H9 (cell line): ENCODE measurements at regions not wholly inside any gene's neighbourhood (a gene's known extent, or its start where the extent isn't known, plus 50 kb on each side); places are given as distances from the start of the nearest gene placed in this dataset.

Source experiments
- DNase-seq: peaks from one replicate; pipeline ENCODE4 v3.0.0-alpha.2; 2017
- H2AFZ ChIP-seq: one replicate; pipeline ENCODE4 v1.6.1; 2013; ENCODE audit warnings: mild to moderate bottlenecking, low read length, control low read depth, moderate library complexity
- H2AK5ac ChIP-seq: 2 replicates; pipeline ENCODE4 v1.6.1; 2013; ENCODE audit warnings: low read length, control low read depth, mixed read lengths; ENCODE audit not compliant: insufficient read length
- H2BK120ac ChIP-seq: one replicate; pipeline ENCODE4 v1.6.1; 2013; ENCODE audit warnings: low read depth, mild to moderate bottlenecking, low read length, control low read depth, inconsistent platforms; ENCODE audit not compliant: poor library complexity, severe bottlenecking
- H2BK12ac ChIP-seq: 2 replicates; pipeline ENCODE4 v1.6.1; 2013; ENCODE audit warnings: low read length, control low read depth, mixed read lengths, low read depth; ENCODE audit not compliant: insufficient read length
- H2BK15ac ChIP-seq: 2 replicates; pipeline ENCODE4 v1.6.1; 2013; ENCODE audit warnings: low read depth, low read length, control low read depth
- H2BK20ac ChIP-seq: one replicate; pipeline ENCODE4 v1.6.1; 2013; ENCODE audit warnings: low read depth, mild to moderate bottlenecking, low read length, control low read depth, inconsistent platforms; ENCODE audit not compliant: poor library complexity, severe bottlenecking
- H2BK5ac ChIP-seq: 2 replicates; pipeline ENCODE4 v1.6.1; 2013; ENCODE audit warnings: low read length, control low read depth, mixed read lengths; ENCODE audit not compliant: insufficient read length
- H3K14ac ChIP-seq: 2 replicates; pipeline ENCODE4 v1.6.1; 2013; ENCODE audit warnings: low read length, control low read depth; ENCODE audit not compliant: insufficient read depth
- H3K18ac ChIP-seq: 2 replicates; pipeline ENCODE4 v1.6.1; 2013; ENCODE audit warnings: low read depth, mild to moderate bottlenecking, mixed read lengths, low read length, control low read depth; ENCODE audit not compliant: insufficient read length
- H3K23ac ChIP-seq: 2 replicates; pipeline ENCODE4 v1.6.1; 2013; ENCODE audit warnings: low read length, control low read depth, mixed read lengths, low read depth; ENCODE audit not compliant: insufficient read length
- H3K23me2 ChIP-seq: 2 replicates; pipeline ENCODE4 v1.6.1; 2013; ENCODE audit warnings: low read depth, mild to moderate bottlenecking, mixed read lengths, low read length, control low read depth; ENCODE audit not compliant: insufficient read length, poor library complexity, severe bottlenecking
- H3K27ac ChIP-seq: 2 replicates; pipeline ENCODE4 v1.5.1; 2013; ENCODE audit warnings: low read length, control low read depth, mixed read lengths, low read depth; ENCODE audit not compliant: insufficient read length
- H3K27me3 ChIP-seq: 2 replicates; pipeline ENCODE4 v1.6.1; 2013; ENCODE audit warnings: low read length, control low read depth, inconsistent platforms; ENCODE audit not compliant: insufficient read depth
- H3K4ac ChIP-seq: 2 replicates; pipeline ENCODE4 v1.6.1; 2013; ENCODE audit warnings: low read depth, mild to moderate bottlenecking, control low read depth, inconsistent platforms, low read length, moderate library complexity
- H3K4me1 ChIP-seq: 2 replicates; pipeline ENCODE4 v1.6.1; 2013; ENCODE audit warnings: low read length, control low read depth, inconsistent platforms; ENCODE audit not compliant: insufficient read depth
- H3K4me2 ChIP-seq: 2 replicates; pipeline ENCODE4 v1.6.1; 2013; ENCODE audit warnings: low read length, control low read depth, mixed read lengths; ENCODE audit not compliant: insufficient read length, insufficient read depth
- H3K56ac ChIP-seq: 2 replicates; pipeline ENCODE4 v1.6.1; 2013; ENCODE audit warnings: low read depth, mild to moderate bottlenecking, mixed read lengths, low read length, control low read depth; ENCODE audit not compliant: insufficient read length
- H3K79me1 ChIP-seq: 2 replicates; pipeline ENCODE4 v1.6.1; 2013; ENCODE audit warnings: low read depth, mild to moderate bottlenecking, moderate library complexity, low read length, control low read depth, inconsistent platforms; ENCODE audit not compliant: insufficient read depth, poor library complexity, severe bottlenecking
- H3K79me2 ChIP-seq: 2 replicates; pipeline ENCODE4 v1.6.1; 2013; ENCODE audit warnings: low read length, control low read depth, inconsistent platforms; ENCODE audit not compliant: insufficient read depth
- H3K9ac ChIP-seq: 2 replicates; pipeline ENCODE4 v1.6.1; 2013; ENCODE audit warnings: low read length, control low read depth, mixed read lengths; ENCODE audit not compliant: insufficient read length; ENCODE audit errors: extremely low read depth
- H3K9me3 ChIP-seq: one replicate; pipeline ENCODE4 v1.6.1; 2013; ENCODE audit warnings: low read depth, low read length, inconsistent platforms; ENCODE audit not compliant: control insufficient read depth
- H3T11ph ChIP-seq: one replicate; pipeline ENCODE4 v1.6.1; 2013; ENCODE audit warnings: mild to moderate bottlenecking, low read length, control low read depth, inconsistent platforms
- H4K20me1 ChIP-seq: one replicate; pipeline ENCODE4 v1.6.1; 2013; ENCODE audit not compliant: control insufficient read depth, insufficient read length, insufficient read depth
- H4K5ac ChIP-seq: 2 replicates; pipeline ENCODE4 v1.6.1; 2013; ENCODE audit warnings: low read depth, mild to moderate bottlenecking, mixed read lengths, low read length, control low read depth; ENCODE audit not compliant: insufficient read length
- H4K8ac ChIP-seq: replicated peaks from 2 replicates; pipeline ENCODE4 v1.6.1; 2013; ENCODE audit warnings: low read length, control low read depth, mixed read lengths, low read depth; ENCODE audit not compliant: insufficient read length
- H4K91ac ChIP-seq: 2 replicates; pipeline ENCODE4 v1.6.1; 2013; ENCODE audit warnings: low read depth, mild to moderate bottlenecking, moderate library complexity, mixed read lengths, low read length, control low read depth; ENCODE audit not compliant: insufficient read length
- H3K27ac Mint-ChIP-seq, 3 experiments: 2 replicates in 2 of 3; 3 replicates in 1 of 3; pipeline ENCODE4 v1.8.0; 2020 to 2021; ENCODE audit warnings: mixed read lengths in 3 of 3, mild to moderate bottlenecking in 1 of 3, moderate library complexity in 1 of 3
- H3K27me3 Mint-ChIP-seq: 2 replicates; pipeline ENCODE4 v1.8.0; 2021; ENCODE audit warnings: low read depth, mild to moderate bottlenecking, moderate library complexity, mixed read lengths
- H3K36me3 Mint-ChIP-seq, 3 experiments: 2 replicates in 2 of 3; 3 replicates in 1 of 3; pipeline ENCODE4 v1.8.0; 2020 to 2021; ENCODE audit warnings: low read depth in 3 of 3, mixed read lengths in 3 of 3; ENCODE audit not compliant: insufficient read depth in 1 of 3
- H3K4me1 Mint-ChIP-seq, 2 experiments: 2 replicates each; pipeline ENCODE4 v1.8.0; 2020; ENCODE audit warnings: mixed read lengths in 2 of 2
- H3K4me3 Mint-ChIP-seq, 2 experiments: 2 replicates in 1 of 2; 3 replicates in 1 of 2; pipeline ENCODE4 v1.8.0; 2020 to 2021; ENCODE audit warnings: mild to moderate bottlenecking in 2 of 2, mixed read lengths in 2 of 2, moderate library complexity in 1 of 2
- H3K9me3 Mint-ChIP-seq, 2 experiments: 2 replicates in 1 of 2; 3 replicates in 1 of 2; pipeline ENCODE4 v1.8.0; 2020; ENCODE audit warnings: mild to moderate bottlenecking in 2 of 2, mixed read lengths in 2 of 2, moderate library complexity in 1 of 2
- CTCF ChIP-seq: fragments of 200-600 bp; sonication (generic); conservative IDR thresholded peaks from 3 replicates; pipeline ENCODE4 v1.8.0; 2021; ENCODE audit warnings: antibody characterized with exemption, mild to moderate bottlenecking
- WGBS: extraction: QIAGEN DNeasy Blood & Tissue Kit; methylation state at CpG from one replicate; pipeline ENCODE4 v1.1.7; 2013; ENCODE audit warnings: missing lambda C conversion rate, low lambda C conversion rate, mixed read lengths; ENCODE audit not compliant: insufficient read length; ENCODE audit errors: extremely low coverage; 5-methylcytosine and 5-hydroxymethylcytosine counted together

GRCh38 chr7:13165854-13166253 is 478.4 kb downstream of the ARL4A start:
- Histone ChIP-seq H4K5ac (no peak overlapping the region), H3K18ac (no peak overlapping the region), H3T11ph (no peak overlapping the region), H4K20me1 (no peaks in the 10 kb centered on the region), H3K4ac (no peak overlapping the region), H3K14ac (no peak overlapping the region), H2BK5ac (no peak overlapping the region), H4K91ac (no peak overlapping the region), H2BK20ac (no peak overlapping the region), H3K9me3 (no peaks in the 10 kb centered on the region), H3K27me3 (no peaks in the 10 kb centered on the region), H3K56ac (no peak overlapping the region), H3K4me1 (no peaks in the 10 kb centered on the region), H3K23me2 (no peaks in the 10 kb centered on the region), H2AK5ac (no peak overlapping the region), H2BK15ac (no peak overlapping the region), H4K8ac (no peak overlapping the region), H3K9ac (no peak overlapping the region), H3K27ac (no peak overlapping the region), H2AFZ (no peak overlapping the region), H3K23ac (no peak overlapping the region), H3K79me1 (no peaks in the 10 kb centered on the region), H2BK12ac (no peak overlapping the region), H2BK120ac (no peak overlapping the region), H3K79me2 (no peaks in the 10 kb centered on the region), H3K4me2 (no peak overlapping the region)
- Mint-ChIP-seq H3K9me3 (no peaks in the 10 kb centered on the region), H3K36me3 (no peaks in the 10 kb centered on the region), H3K27ac (no peak overlapping the region), H3K4me3 (no peak overlapping the region), H3K4me1 (no peaks in the 10 kb centered on the region; a peak in 1 of 4 replicates), H3K27me3 (no peaks in the 10 kb centered on the region)
- TF ChIP-seq CTCF: no peak
- WGBS: no CpG with 5 or more reads among the region's 4 CpGs
- DNase-seq: no peak
